OCI-LY1 (cell line): ENCODE measurements at regions not wholly inside any gene's neighbourhood (a gene's known extent, or its start where the extent isn't known, plus 50 kb on each side); places are given as distances from the start of the nearest gene placed in this dataset.

Source experiments
- EZH2 ChIP-seq: fragments of 200-600 bp; sonication (generic), shearing (Covaris generic); IDR thresholded peaks from 2 replicates; pipeline ENCODE4 v1.8.0; 2017; ENCODE audit warnings: borderline replicate concordance, mixed run types, mild to moderate bottlenecking, antibody characterized with exemption, low read length, moderate library complexity, mixed read lengths
- TF ChIP-seq, protein P1 (sequence below): fragments of 200-600 bp; sonication (generic), shearing (Covaris generic); IDR thresholded peaks from 2 replicates; pipeline ENCODE4 v1.5.1; 2017; ENCODE audit warnings: mild to moderate bottlenecking, antibody characterized with exemption, low read length, moderate library complexity, mixed read lengths

DNA sequence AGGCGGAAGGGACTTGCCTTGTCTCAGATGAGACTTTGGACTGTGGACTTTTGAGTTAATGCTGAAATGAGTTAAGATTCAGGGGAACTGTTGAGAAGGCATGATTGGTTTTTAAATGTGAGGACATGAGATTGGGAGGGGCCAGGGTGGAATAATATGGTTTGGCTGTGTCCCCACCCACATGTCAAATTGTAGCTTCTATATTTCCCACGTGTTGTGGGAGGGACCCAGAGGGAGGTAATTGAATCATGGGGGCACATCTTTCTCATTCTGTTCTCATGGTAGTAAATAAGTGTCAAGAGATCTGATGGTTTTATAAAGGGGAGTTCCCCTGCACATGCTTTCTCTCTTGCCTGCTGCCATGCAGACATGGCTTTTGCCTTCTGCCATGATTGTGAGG lies 89.2 kb downstream of the CGGBP1 start:
- TF ChIP-seq, protein P1, sequence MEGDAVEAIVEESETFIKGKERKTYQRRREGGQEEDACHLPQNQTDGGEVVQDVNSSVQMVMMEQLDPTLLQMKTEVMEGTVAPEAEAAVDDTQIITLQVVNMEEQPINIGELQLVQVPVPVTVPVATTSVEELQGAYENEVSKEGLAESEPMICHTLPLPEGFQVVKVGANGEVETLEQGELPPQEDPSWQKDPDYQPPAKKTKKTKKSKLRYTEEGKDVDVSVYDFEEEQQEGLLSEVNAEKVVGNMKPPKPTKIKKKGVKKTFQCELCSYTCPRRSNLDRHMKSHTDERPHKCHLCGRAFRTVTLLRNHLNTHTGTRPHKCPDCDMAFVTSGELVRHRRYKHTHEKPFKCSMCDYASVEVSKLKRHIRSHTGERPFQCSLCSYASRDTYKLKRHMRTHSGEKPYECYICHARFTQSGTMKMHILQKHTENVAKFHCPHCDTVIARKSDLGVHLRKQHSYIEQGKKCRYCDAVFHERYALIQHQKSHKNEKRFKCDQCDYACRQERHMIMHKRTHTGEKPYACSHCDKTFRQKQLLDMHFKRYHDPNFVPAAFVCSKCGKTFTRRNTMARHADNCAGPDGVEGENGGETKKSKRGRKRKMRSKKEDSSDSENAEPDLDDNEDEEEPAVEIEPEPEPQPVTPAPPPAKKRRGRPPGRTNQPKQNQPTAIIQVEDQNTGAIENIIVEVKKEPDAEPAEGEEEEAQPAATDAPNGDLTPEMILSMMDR, result no peak
- TF ChIP-seq EZH2, result no peak
